GM18507 (cell line): ENCODE measurements at regions not wholly inside any gene's neighbourhood (a gene's known extent, or its start where the extent isn't known, plus 50 kb on each side); places are given as distances from the start of the nearest gene placed in this dataset.
"Not testable (repeated sequence)": the region's sequence is repeated elsewhere in the genome, so short reads cannot be mapped to it uniquely, and the experiment has no call there.

ENCODE experiments used
- DNase-seq: peaks from one replicate; pipeline ENCODE4 v3.0.0; 2011; ENCODE audit warnings: low read depth; ENCODE audit not compliant: insufficient read length; ENCODE audit errors: extremely low spot score
- FAIRE-seq: peaks from 2 replicates; lab custom pipeline; 2011; peaks lifted over from hg19 to GRCh38; lab: Jason Lieb, UNC

- DNase-seq, FAIRE-seq: not testable (repeated sequence)
Measured at GRCh38 chr4:131883181-131883580, 1265.9 kb upstream of the PCDH10 start.

- not testable (repeated sequence) for FAIRE-seq, DNase-seq
Measured at GRCh38 chr4:131925662-131926061, 1223.4 kb upstream of the PCDH10 start.

- DNase-seq, FAIRE-seq: not testable (repeated sequence)
Measured at GRCh38 chr4:131967646-131968045, 1181.4 kb upstream of the PCDH10 start.

- FAIRE-seq (no peak), DNase-seq (no peak)
Measured at GRCh38 chr4:131974730-131975129, 1174.4 kb upstream of the PCDH10 start.

GRCh38 chr4:131975276-131976132 lies 1173.6 kb upstream of the PCDH10 start:
- FAIRE-seq, DNase-seq: not testable (repeated sequence)

- FAIRE-seq, DNase-seq: not testable (repeated sequence)
Measured at GRCh38 chr4:131976133-131977002, 1172.7 kb upstream of the PCDH10 start.

GRCh38 chr4:131978120-131978519 lies 1171.0 kb upstream of the PCDH10 start:
- no peak for DNase-seq
- FAIRE-seq = no peak

GRCh38 chr4:131989576-131989975 lies 1159.5 kb upstream of the PCDH10 start:
- FAIRE-seq (no peak), DNase-seq (no peak)

GRCh38 chr4:132001542-132001941 lies 1147.6 kb upstream of the PCDH10 start:
- no peak for DNase-seq
- FAIRE-seq = no peak

GRCh38 chr4:132003593-132003992 lies 1145.5 kb upstream of the PCDH10 start:
- DNase-seq (no peak), FAIRE-seq (no peak)

GRCh38 chr4:132015321-132015720 lies 1133.8 kb upstream of the PCDH10 start:
- no peak for FAIRE-seq
- no peak for DNase-seq

GRCh38 chr4:132016703-132017350 lies 1132.3 kb upstream of the PCDH10 start:
- FAIRE-seq (no peak), DNase-seq (no peak)

GRCh38 chr4:132026166-132026565 lies 1122.9 kb upstream of the PCDH10 start:
- FAIRE-seq (no peak), DNase-seq (no peak)

- FAIRE-seq (no peak), DNase-seq (no peak)
Measured at GRCh38 chr4:132026816-132027215, 1122.3 kb upstream of the PCDH10 start.

GRCh38 chr4:132056496-132056895 lies 1092.6 kb upstream of the PCDH10 start:
- FAIRE-seq = no peak
- no peak for DNase-seq

GRCh38 chr4:132059227-132059626 lies 1089.9 kb upstream of the PCDH10 start:
- DNase-seq (no peak), FAIRE-seq (no peak)

- no peak for DNase-seq
- no peak for FAIRE-seq
Measured at GRCh38 chr4:132062611-132063239, 1086.4 kb upstream of the PCDH10 start.

GRCh38 chr4:132063829-132064228 lies 1085.3 kb upstream of the PCDH10 start:
- FAIRE-seq (no peak), DNase-seq (no peak)

GRCh38 chr4:132065940-132066495 lies 1083.1 kb upstream of the PCDH10 start:
- DNase-seq = no peak
- no peak for FAIRE-seq
